Effector memory CD8-positive, alpha-beta T cell (primary cell): ENCODE measurements at regions not wholly inside any gene's neighbourhood (a gene's known extent, or its start where the extent isn't known, plus 50 kb on each side); places are given as distances from the start of the nearest gene placed in this dataset.

Experiments used
- ATAC-seq: fragments of 150-1000 bp; cut with Tn5 transposase; replicated peaks from 2 replicates; pipeline ENCODE4 v1.10.0; 2021; ENCODE audit warnings: mild to moderate bottlenecking, moderate library complexity
- DNase-seq, 3 experiments: peaks; one replicate each; pipeline ENCODE4 v3.0.0; 2021
- H3K27ac Mint-ChIP-seq, 2 donors: one replicate each; pipeline ENCODE4 v1.8.0; 2022; ENCODE audit warnings: mild to moderate bottlenecking in 2 of 2, mixed read lengths in 2 of 2, moderate library complexity in 2 of 2
- H3K27me3 Mint-ChIP-seq, 2 donors: one replicate each; pipeline ENCODE4 v1.8.0; 2022; ENCODE audit warnings: mixed read lengths in 2 of 2
- H3K36me3 Mint-ChIP-seq: one replicate; pipeline ENCODE4 v1.8.0; 2022; ENCODE audit warnings: mild to moderate bottlenecking, moderate library complexity, mixed read lengths; ENCODE audit not compliant: insufficient read depth
- H3K4me1 Mint-ChIP-seq, 2 donors: one replicate each; pipeline ENCODE4 v1.8.0; 2022; ENCODE audit warnings: low read depth in 2 of 2, mixed read lengths in 2 of 2
- H3K4me3 Mint-ChIP-seq, 2 donors: one replicate each; pipeline ENCODE4 v1.8.0; 2022; ENCODE audit warnings: mild to moderate bottlenecking in 2 of 2, mixed read lengths in 2 of 2, moderate library complexity in 2 of 2
- H3K9me3 Mint-ChIP-seq, 2 donors: one replicate each; pipeline ENCODE4 v1.8.0; 2022; ENCODE audit warnings: mixed read lengths in 2 of 2

DNA sequence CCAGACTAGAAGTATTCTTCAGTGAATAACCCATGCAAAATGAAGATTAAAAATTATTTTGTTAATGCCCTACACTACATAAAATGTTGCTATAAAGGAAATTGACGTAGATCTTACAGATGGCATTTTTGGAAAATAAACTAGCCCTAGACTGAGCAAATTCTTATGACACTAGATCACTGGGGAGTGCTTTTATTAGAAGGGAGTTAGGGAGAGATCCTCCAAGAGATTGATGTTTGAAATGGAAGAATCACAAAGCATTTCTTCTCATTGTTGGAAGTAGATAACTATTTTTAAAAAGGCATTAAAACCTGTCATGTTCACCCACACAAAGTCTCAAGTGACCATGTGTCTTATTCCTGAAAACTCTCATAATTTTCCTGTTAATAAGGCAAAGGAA is 351.1 kb upstream of the TLE4 start:
- Mint-ChIP-seq H3K36me3 (no peaks in the 10 kb centered on the region), H3K27me3 (no peaks in the 10 kb centered on the region), H3K9me3 (peaks cover 0 to 1% of the 10 kb centered on the region in 2 donors), H3K4me1 (no peaks in the 10 kb centered on the region), H3K4me3 (no peak overlapping the region), H3K27ac (no peak overlapping the region)
- DNase-seq (no peak), ATAC-seq (no peak)

GRCh38 chr9:79221084-79221483 is 350.7 kb upstream of the TLE4 start:
- no peaks in the 10 kb centered on the region for H3K4me1 Mint-ChIP-seq
- H3K27ac Mint-ChIP-seq: no peak overlapping the region
- no peak overlapping the region for H3K4me3 Mint-ChIP-seq
- peaks cover 0 to 1% of the 10 kb centered on the region in 2 donors for H3K9me3 Mint-ChIP-seq
- no peaks in the 10 kb centered on the region for H3K36me3 Mint-ChIP-seq
- no peak for DNase-seq
- ATAC-seq: no peak
- H3K27me3 Mint-ChIP-seq: no peaks in the 10 kb centered on the region

GRCh38 chr9:79222483-79222882 is 349.3 kb upstream of the TLE4 start:
- H3K9me3 Mint-ChIP-seq: peaks cover 0 to 1% of the 10 kb centered on the region in 2 donors
- H3K27me3 Mint-ChIP-seq: no peaks in the 10 kb centered on the region
- no peak overlapping the region for H3K4me3 Mint-ChIP-seq
- DNase-seq (no peak), ATAC-seq (no peak)
- H3K27ac Mint-ChIP-seq: no peak overlapping the region
- H3K36me3 Mint-ChIP-seq: no peaks in the 10 kb centered on the region
- H3K4me1 Mint-ChIP-seq: no peaks in the 10 kb centered on the region

- no peak for DNase-seq
- no peak overlapping the region for H3K27ac Mint-ChIP-seq
- no peaks in the 10 kb centered on the region for H3K4me1 Mint-ChIP-seq
- H3K9me3 Mint-ChIP-seq: peaks cover 0 to 1% of the 10 kb centered on the region in 2 donors
- H3K27me3 Mint-ChIP-seq: no peaks in the 10 kb centered on the region
- no peaks in the 10 kb centered on the region for H3K36me3 Mint-ChIP-seq
- ATAC-seq: no peak
- H3K4me3 Mint-ChIP-seq: no peak overlapping the region
These were observed 346.9 kb upstream of the TLE4 start for GRCh38 chr9:79224672-79225433.

DNA sequence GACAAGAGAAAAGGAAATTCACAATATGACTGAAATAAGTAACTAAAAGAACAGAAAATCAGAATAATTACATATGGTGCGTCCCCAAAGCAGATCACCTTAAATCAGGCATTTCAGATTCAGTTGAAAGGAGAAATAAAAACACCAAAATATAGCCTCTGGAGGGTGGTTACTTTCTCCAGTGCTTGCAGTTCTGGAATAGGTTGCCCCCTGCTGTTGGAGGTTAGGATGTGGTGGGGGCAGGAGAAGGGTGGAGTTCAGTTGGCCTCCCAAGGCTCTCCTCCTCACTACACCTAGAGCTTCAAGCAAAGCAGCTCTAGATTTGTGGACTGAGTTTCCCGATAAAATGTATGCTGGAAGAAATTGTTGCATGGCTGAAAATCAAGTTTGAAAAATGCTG is 338.2 kb upstream of the TLE4 start:
- DNase-seq (no peak), ATAC-seq (no peak)
- Mint-ChIP-seq H3K9me3 (no peaks in the 10 kb centered on the region), H3K4me3 (no peak overlapping the region), H3K4me1 (no peaks in the 10 kb centered on the region), H3K36me3 (no peaks in the 10 kb centered on the region), H3K27ac (no peak overlapping the region), H3K27me3 (no peaks in the 10 kb centered on the region)

GRCh38 chr9:79236466-79236865 is 335.3 kb upstream of the TLE4 start:
- Mint-ChIP-seq H3K4me3 (no peak overlapping the region), H3K9me3 (no peaks in the 10 kb centered on the region), H3K27ac (no peak overlapping the region), H3K4me1 (no peaks in the 10 kb centered on the region), H3K27me3 (no peaks in the 10 kb centered on the region), H3K36me3 (no peaks in the 10 kb centered on the region)
- ATAC-seq: no peak
- no peak for DNase-seq

- Mint-ChIP-seq H3K4me1 (no peaks in the 10 kb centered on the region), H3K27me3 (no peaks in the 10 kb centered on the region), H3K36me3 (no peaks in the 10 kb centered on the region), H3K27ac (no peak overlapping the region), H3K9me3 (no peaks in the 10 kb centered on the region), H3K4me3 (no peak overlapping the region)
- ATAC-seq (no peak), DNase-seq (no peak)
These were observed 333.9 kb upstream of the TLE4 start for GRCh38 chr9:79237861-79238260.

- no peak for DNase-seq
- Mint-ChIP-seq H3K27ac (no peak overlapping the region), H3K27me3 (no peaks in the 10 kb centered on the region), H3K4me3 (no peak overlapping the region), H3K9me3 (no peaks in the 10 kb centered on the region), H3K36me3 (no peaks in the 10 kb centered on the region), H3K4me1 (no peaks in the 10 kb centered on the region)
- ATAC-seq: no peak
These were observed 331.0 kb upstream of the TLE4 start for GRCh38 chr9:79240774-79241173.

DNA sequence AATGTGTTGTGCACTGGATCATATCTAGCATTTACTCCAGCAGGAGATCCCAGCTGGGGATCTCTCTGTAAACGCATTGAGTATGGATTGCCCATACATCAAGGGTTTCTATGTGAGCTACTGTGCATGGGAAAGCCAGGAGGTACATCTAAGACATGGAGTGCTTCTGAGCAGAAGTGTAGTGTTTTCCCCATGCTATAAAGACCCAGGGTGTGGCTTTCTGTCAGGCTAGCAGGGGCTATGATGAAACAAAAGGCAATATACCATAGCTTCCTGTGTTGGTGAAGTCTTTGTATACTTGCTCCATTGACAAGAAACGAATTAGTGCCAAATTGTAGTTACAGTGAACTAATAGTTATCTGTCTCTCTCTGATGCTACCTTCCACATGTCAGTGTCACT is 329.3 kb upstream of the TLE4 start:
- H3K4me1 Mint-ChIP-seq: no peaks in the 10 kb centered on the region
- no peak overlapping the region for H3K27ac Mint-ChIP-seq
- no peaks in the 10 kb centered on the region for H3K9me3 Mint-ChIP-seq
- no peaks in the 10 kb centered on the region for H3K36me3 Mint-ChIP-seq
- ATAC-seq (no peak), DNase-seq (no peak)
- peaks cover 0 to 9% of the 10 kb centered on the region in 2 donors for H3K27me3 Mint-ChIP-seq
- no peak overlapping the region for H3K4me3 Mint-ChIP-seq

- H3K9me3 Mint-ChIP-seq: peaks cover 0 to 5% of the 10 kb centered on the region in 2 donors
- DNase-seq (no peak), ATAC-seq (no peak)
- H3K4me1 Mint-ChIP-seq: no peaks in the 10 kb centered on the region
- H3K4me3 Mint-ChIP-seq: no peak overlapping the region
- H3K27me3 Mint-ChIP-seq: peaks cover 6 to 9% of the 10 kb centered on the region in 2 donors
- no peak overlapping the region for H3K27ac Mint-ChIP-seq
- H3K36me3 Mint-ChIP-seq: no peaks in the 10 kb centered on the region
These were observed 325.6 kb upstream of the TLE4 start for GRCh38 chr9:79246170-79246569.

DNA sequence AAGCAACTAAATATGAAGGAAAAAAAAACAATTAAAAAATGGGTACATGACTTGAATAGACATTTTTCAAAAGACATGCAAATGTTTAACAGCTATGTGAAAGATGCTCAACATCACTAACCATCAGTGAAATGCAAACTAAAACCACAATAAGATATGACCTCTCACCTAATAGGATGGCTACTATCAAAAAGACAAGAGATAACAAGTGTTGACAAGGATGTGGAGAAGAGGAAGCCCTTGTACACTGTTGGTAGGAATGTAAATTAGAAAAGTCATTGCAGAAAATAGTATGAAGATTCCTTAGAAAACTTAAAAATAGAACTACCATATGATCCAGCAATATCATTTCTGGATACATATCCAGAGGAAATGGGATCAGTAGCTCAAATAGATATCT is 324.7 kb upstream of the TLE4 start:
- H3K27ac Mint-ChIP-seq: no peak overlapping the region
- no peak for ATAC-seq

GRCh38 chr9:79250806-79251205 is 321.0 kb upstream of the TLE4 start:
- Mint-ChIP-seq H3K36me3 (no peaks in the 10 kb centered on the region), H3K4me3 (no peak overlapping the region), H3K4me1 (no peaks in the 10 kb centered on the region), H3K27ac (no peak overlapping the region), H3K9me3 (peaks cover 0 to 5% of the 10 kb centered on the region in 2 donors), H3K27me3 (peaks cover 6 to 9% of the 10 kb centered on the region in 2 donors)
- DNase-seq (no peak), ATAC-seq (no peak)

More for the DNA sequence above, 324.7 kb upstream of the TLE4 start:
- H3K4me3 Mint-ChIP-seq: no peak overlapping the region
- no peak for DNase-seq
- peaks cover 6 to 9% of the 10 kb centered on the region in 2 donors for H3K27me3 Mint-ChIP-seq
- H3K9me3 Mint-ChIP-seq: peaks cover 0 to 5% of the 10 kb centered on the region in 2 donors
- no peaks in the 10 kb centered on the region for H3K4me1 Mint-ChIP-seq
- H3K36me3 Mint-ChIP-seq: no peaks in the 10 kb centered on the region

GRCh38 chr9:79254900-79255650 is 316.7 kb upstream of the TLE4 start:
- DNase-seq: no peak
- H3K27me3 Mint-ChIP-seq: peaks cover 5 to 6% of the 10 kb centered on the region in 2 donors

GRCh38 chr9:79255651-79256260 is 316.0 kb upstream of the TLE4 start:
- DNase-seq (no peak), ATAC-seq (no peak)
- Mint-ChIP-seq H3K36me3 (no peaks in the 10 kb centered on the region), H3K9me3 (no peaks in the 10 kb centered on the region), H3K27ac (no peak overlapping the region), H3K27me3 (peaks cover 6 to 10% of the 10 kb centered on the region in 2 donors), H3K4me1 (no peaks in the 10 kb centered on the region), H3K4me3 (no peak overlapping the region)

More at GRCh38 chr9:79254900-79255650, 316.7 kb upstream of the TLE4 start:
- ATAC-seq: no peak
- Mint-ChIP-seq H3K36me3 (no peaks in the 10 kb centered on the region), H3K4me3 (no peak overlapping the region), H3K4me1 (no peaks in the 10 kb centered on the region), H3K27ac (no peak overlapping the region), H3K9me3 (no peaks in the 10 kb centered on the region)
